A673 (cell line): ENCODE measurements at regions not wholly inside any gene's neighbourhood (a gene's known extent, or its start where the extent isn't known, plus 50 kb on each side); places are given as distances from the start of the nearest gene placed in this dataset.
A peak's percentile ranks its signal among the peaks of the same experiment; 100 is the strongest.

ENCODE experiments used
- BruUV-seq: library from RNA; stranded (reverse); fragments of 400-500 nt; replicated peaks from 2 replicates; lab custom pipeline; 2021; lab: Mats Ljungman, UMichigan
- CTCF ChIA-PET: fragments of 300-600 bp; sonication (Branson Sonifier 250); formaldehyde crosslinking; loops from one replicate; lab custom pipeline; 2022; ENCODE audit warnings: antibody characterized with exemption; lab: Charles Lee
- POLR2A ChIA-PET: fragments of 300-600 bp; sonication (Branson Sonifier 250); formaldehyde crosslinking; loops from one replicate; lab custom pipeline; 2022; ENCODE audit warnings: antibody characterized with exemption; ENCODE audit not compliant: low non-redundant PET; lab: Charles Lee
- DNase-seq: peaks from one replicate; pipeline ENCODE4 v3.0.0-alpha.2; 2015; ENCODE audit warnings: low spot score
- H3K27ac ChIP-seq: fragments of 200-600 bp; sonication (generic); 2 replicates; pipeline ENCODE4 v1.5.1; 2016; ENCODE audit warnings: mixed run types, low read depth, mild to moderate bottlenecking, mixed read lengths, antibody characterized with exemption, low read length; ENCODE audit not compliant: poor library complexity, severe bottlenecking
- H3K27me3 ChIP-seq: fragments of 200-600 bp; sonication (generic); replicated peaks from 2 replicates; pipeline ENCODE4 v1.6.1; 2017; ENCODE audit warnings: mixed run types, low read depth, mild to moderate bottlenecking, mixed read lengths, antibody characterized with exemption, low read length; ENCODE audit not compliant: insufficient read depth, poor library complexity
- H3K36me3 ChIP-seq: fragments of 200-600 bp; sonication (generic); 2 replicates; pipeline ENCODE4 v1.6.1; 2016; ENCODE audit warnings: mixed run types, mild to moderate bottlenecking, mixed read lengths, antibody characterized with exemption, low read length; ENCODE audit not compliant: insufficient read depth, poor library complexity, severe bottlenecking
- H3K4me1 ChIP-seq: fragments of 200-600 bp; sonication (generic); 2 replicates; pipeline ENCODE4 v1.6.1; 2017; ENCODE audit warnings: mixed run types, mild to moderate bottlenecking, mixed read lengths, antibody characterized with exemption, low read length; ENCODE audit not compliant: insufficient read depth, poor library complexity, severe bottlenecking
- H3K4me3 ChIP-seq: fragments of 200-600 bp; sonication (generic); 2 replicates; pipeline ENCODE4 v1.5.1; 2016; ENCODE audit warnings: low read depth, mixed run types, mild to moderate bottlenecking, mixed read lengths, low read length; ENCODE audit not compliant: poor library complexity, severe bottlenecking
- H3K9me3 ChIP-seq: fragments of 200-600 bp; sonication (generic); 2 replicates; pipeline ENCODE4 v1.6.1; 2016; ENCODE audit warnings: mixed run types, low read depth, mild to moderate bottlenecking, mixed read lengths, antibody characterized with exemption, low read length; ENCODE audit not compliant: poor library complexity, severe bottlenecking
- CTCF ChIP-seq: fragments of 300-800, 200-600 bp; sonication (generic); conservative IDR thresholded peaks from 2 replicates; pipeline ENCODE4 v1.5.1; 2017; ENCODE audit warnings: low read depth, mild to moderate bottlenecking, antibody characterized with exemption, low read length, moderate library complexity, mixed read lengths
- EZH2 ChIP-seq: fragments of 200-600 bp; sonication (generic); IDR thresholded peaks from 2 replicates; pipeline ENCODE4 v1.6.1; 2017; ENCODE audit warnings: borderline replicate concordance, low read depth, mild to moderate bottlenecking, mixed read lengths, antibody characterized with exemption, low read length; ENCODE audit not compliant: poor library complexity, severe bottlenecking
- intact Hi-C: fragments of 100-400 bp; cut with micrococcal nuclease; formaldehyde crosslinking; loops from one replicate; pipeline ENCODE4 v1.10.0; 2022; ENCODE audit not compliant: unreplicated experiment

GRCh38 chr9:115357821-115358220, 239.9 kb upstream of the TNC start:
- Histone ChIP-seq H3K4me3 (no peak overlapping the region), H3K4me1 (peaks cover 8% of the 10 kb centered on the region), H3K27ac (no peak overlapping the region), H3K27me3 (no peaks in the 10 kb centered on the region), H3K36me3 (no peaks in the 10 kb centered on the region), H3K9me3 (no peaks in the 10 kb centered on the region)
- POLR2A ChIA-PET: interaction anchor here (0.8 kb wide), 1 partner anchor 12 kb away, joined by 3 read pairs; no protein-coding TSS in a partner anchor
- DNase-seq: no peak
- intact Hi-C loops: no loop called here
- no TSS peak for BruUV-seq
- TF ChIP-seq EZH2 (no peak), CTCF (no peak)
- CTCF ChIA-PET: no interaction called here

GRCh38 chr9:115359017-115359780, 241.2 kb upstream of the TNC start:
- H3K4me1 ChIP-seq: peaks cover 8% of the 10 kb centered on the region

DNA sequence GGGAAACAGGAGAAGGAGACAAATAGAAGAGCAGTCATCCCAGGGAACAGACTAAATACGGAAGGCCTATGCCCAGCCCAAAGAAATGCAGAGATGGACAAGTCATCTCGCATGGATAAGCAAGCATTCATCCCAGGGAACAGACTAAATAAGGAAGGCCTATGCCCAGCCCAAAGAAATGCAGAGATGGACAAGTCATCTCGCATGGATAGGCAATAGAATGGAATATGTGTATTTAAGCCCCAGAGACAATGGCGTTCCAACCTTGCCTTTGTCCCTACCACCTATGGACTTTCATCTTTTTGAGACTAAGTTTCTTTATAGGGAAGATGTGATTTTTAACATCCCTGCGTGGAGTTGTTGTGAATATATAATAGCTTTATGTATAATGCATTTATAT, 242.2 kb upstream of the TNC start:
- ChIA-PET CTCF (no interaction called here), POLR2A (no interaction called here)
- H3K36me3 ChIP-seq: no peaks in the 10 kb centered on the region
- no peaks in the 10 kb centered on the region for H3K9me3 ChIP-seq
- no TSS peak for BruUV-seq
- H3K27me3 ChIP-seq: no peaks in the 10 kb centered on the region
- no peak for TF ChIP-seq EZH2
- no peak for TF ChIP-seq CTCF
- no peak overlapping the region for H3K4me3 ChIP-seq
- DNase-seq: no peak
- H3K4me1 ChIP-seq: peaks cover 8% of the 10 kb centered on the region
- H3K27ac ChIP-seq: no peak overlapping the region
- intact Hi-C loops: no loop called here

More at GRCh38 chr9:115359017-115359780, 241.2 kb upstream of the TNC start:
- Histone ChIP-seq H3K4me3 (no peak overlapping the region), H3K36me3 (no peaks in the 10 kb centered on the region), H3K27ac (no peak overlapping the region), H3K9me3 (no peaks in the 10 kb centered on the region), H3K27me3 (no peaks in the 10 kb centered on the region)
- CTCF ChIA-PET: no interaction called here
- intact Hi-C loops: no loop called here
- POLR2A ChIA-PET: no interaction called here
- BruUV-seq: no TSS peak
- TF ChIP-seq EZH2: no peak
- TF ChIP-seq CTCF: no peak
- DNase-seq: peak; percentile 26
